ENCODE measurements at regions not wholly inside any gene's neighbourhood (a gene's known extent, or its start where the extent isn't known, plus 50 kb on each side); places are given as distances from the start of the nearest gene placed in this dataset.
"Not testable (repeated sequence)": the region's sequence is repeated elsewhere in the genome, so short reads cannot be mapped to it uniquely, and the experiment has no call there.

GRCh38 chr10:46645110-46645509, 66.2 kb downstream of the SYT15 start:
- not testable (repeated sequence) for DNase-seq (ENCODE audit: low read depth, low spot score)

GRCh38 chr10:46646132-46646531, 67.2 kb downstream of the SYT15 start:
- DNase-seq (ENCODE audit: low read depth, low spot score): not testable (repeated sequence)

GRCh38 chr10:46650967-46651366, 72.0 kb downstream of the SYT15 start:
- DNase-seq (ENCODE audit: low read depth, low spot score): not testable (repeated sequence)

- DNase-seq (ENCODE audit: low read depth, low spot score): not testable (repeated sequence)
Measured at GRCh38 chr10:46657437-46657836, 78.5 kb downstream of the SYT15 start.

- not testable (repeated sequence) for DNase-seq (ENCODE audit: low read depth, low spot score)
Measured at GRCh38 chr10:46660027-46660834, 81.3 kb downstream of the SYT15 start.

GRCh38 chr10:46660835-46661164, 81.9 kb downstream of the SYT15 start:
- DNase-seq (ENCODE audit: low read depth, low spot score): not testable (repeated sequence)

GRCh38 chr10:46665536-46665935, 86.6 kb downstream of the SYT15 start:
- not testable (repeated sequence) for DNase-seq (ENCODE audit: low read depth, low spot score)

- DNase-seq (ENCODE audit: low read depth, low spot score): not testable (repeated sequence)
Measured at GRCh38 chr10:46668357-46668997, 89.5 kb downstream of the SYT15 start.

- not testable (repeated sequence) for DNase-seq (ENCODE audit: low read depth, low spot score)
Measured at GRCh38 chr10:46677836-46678435, 99.0 kb downstream of the SYT15 start.

- not testable (repeated sequence) for DNase-seq (ENCODE audit: low read depth, low spot score)
Measured at GRCh38 chr10:46691397-46691796, 112.5 kb downstream of the SYT15 start.

- not testable (repeated sequence) for DNase-seq (ENCODE audit: low read depth, low spot score)
Measured at GRCh38 chr10:46693218-46693617, 114.3 kb downstream of the SYT15 start.

- not testable (repeated sequence) for DNase-seq (ENCODE audit: low read depth, low spot score)
Measured at GRCh38 chr10:46717264-46717663, 138.3 kb downstream of the SYT15 start.

- DNase-seq (ENCODE audit: low read depth, low spot score): not testable (repeated sequence)
Measured at GRCh38 chr10:46718014-46718413, 139.1 kb downstream of the SYT15 start.

- not testable (repeated sequence) for DNase-seq (ENCODE audit: low read depth, low spot score)
Measured at GRCh38 chr10:46720386-46720785, 141.5 kb downstream of the SYT15 start.

- DNase-seq (ENCODE audit: low read depth, low spot score): not testable (repeated sequence)
Measured at GRCh38 chr10:46720811-46721518, 142.0 kb downstream of the SYT15 start.

GRCh38 chr10:46724258-46724657, 145.3 kb downstream of the SYT15 start:
- not testable (repeated sequence) for DNase-seq (ENCODE audit: low read depth, low spot score)

GRCh38 chr10:46728359-46728758, 149.4 kb downstream of the SYT15 start:
- DNase-seq (ENCODE audit: low read depth, low spot score): not testable (repeated sequence)

GRCh38 chr10:46730729-46731128, 151.8 kb downstream of the SYT15 start:
- not testable (repeated sequence) for DNase-seq (ENCODE audit: low read depth, low spot score)

- DNase-seq (ENCODE audit: low read depth, low spot score): not testable (repeated sequence)
Measured at GRCh38 chr10:46733635-46734261, 154.8 kb downstream of the SYT15 start.

GRCh38 chr10:46734262-46734642, 155.3 kb downstream of the SYT15 start:
- DNase-seq (ENCODE audit: low read depth, low spot score): not testable (repeated sequence)

GRCh38 chr10:46739919-46740318, 161.0 kb downstream of the SYT15 start:
- not testable (repeated sequence) for DNase-seq (ENCODE audit: low read depth, low spot score)
